GM21390 (cell line): ENCODE measurements at regions not wholly inside any gene's neighbourhood (a gene's known extent, or its start where the extent isn't known, plus 50 kb on each side); places are given as distances from the start of the nearest gene placed in this dataset.
"Not testable (repeated sequence)": the region's sequence is repeated elsewhere in the genome, so short reads cannot be mapped to it uniquely, and the experiment has no call there.

Experiments used
- ATAC-seq: cut with Tn5 transposase; IDR thresholded peaks from one replicate; pipeline ENCODE4 v1.9.1; 2021; ENCODE audit not compliant: unreplicated experiment

DNA sequence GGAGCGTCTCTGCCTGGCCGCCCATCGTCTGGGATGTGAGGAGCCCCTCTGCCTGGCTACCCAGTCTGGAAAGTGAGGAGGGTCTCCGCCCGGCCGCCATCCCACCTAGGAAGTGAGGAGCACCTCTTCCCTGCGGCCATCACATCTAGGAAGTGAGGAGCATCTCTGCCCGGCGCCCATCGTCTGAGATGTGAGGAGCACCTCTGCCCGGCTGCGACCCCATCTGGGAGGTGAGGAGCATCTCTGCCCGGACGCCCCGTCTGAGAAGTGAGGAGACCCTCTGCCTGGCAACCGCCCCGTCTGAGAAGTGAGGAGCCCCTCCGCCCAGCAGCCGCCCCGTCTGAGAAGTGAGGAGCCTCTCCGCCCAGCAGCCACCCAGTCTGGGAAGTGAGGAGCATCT lies 84.5 kb downstream of the IDS start:
- ATAC-seq = not testable (repeated sequence)

DNA sequence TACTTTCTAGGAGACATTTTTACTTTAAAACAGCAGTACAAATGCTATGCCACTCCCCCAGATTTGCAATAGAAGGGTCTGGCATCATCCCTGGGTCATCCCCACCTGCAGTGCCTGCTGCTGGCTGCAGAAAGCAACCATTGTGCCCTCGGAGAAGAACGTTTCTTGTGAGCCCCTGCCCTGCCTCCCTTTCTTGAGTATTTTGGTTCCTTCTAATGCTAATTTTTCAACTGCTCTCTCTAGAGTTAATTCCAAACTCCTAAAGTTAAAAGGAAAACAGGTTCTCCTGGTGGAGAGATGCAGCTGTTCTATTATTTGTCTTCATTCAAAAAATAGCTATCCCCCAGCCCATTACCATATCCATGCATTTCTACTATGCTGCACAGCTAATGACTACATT lies 107.1 kb downstream of the IDS start:
- no peak for ATAC-seq

DNA sequence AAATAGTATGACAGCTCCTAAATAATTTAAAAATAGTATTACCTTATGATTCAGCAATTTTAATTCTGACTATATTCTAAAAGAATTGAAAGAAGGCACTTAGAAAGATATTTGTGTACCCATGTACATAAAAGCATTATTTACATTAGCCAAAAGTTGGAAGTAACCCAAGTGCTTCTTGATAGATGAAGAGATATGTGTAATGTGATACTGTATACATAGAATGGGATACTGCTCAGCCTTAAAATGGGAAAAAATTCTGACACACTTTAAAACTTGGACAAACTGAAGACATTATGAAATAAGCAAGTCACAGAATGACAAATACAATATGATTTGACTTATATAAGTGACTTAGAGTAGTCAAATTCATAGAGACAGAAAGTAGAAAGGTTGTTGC lies 112.2 kb downstream of the IDS start:
- ATAC-seq = no peak

DNA sequence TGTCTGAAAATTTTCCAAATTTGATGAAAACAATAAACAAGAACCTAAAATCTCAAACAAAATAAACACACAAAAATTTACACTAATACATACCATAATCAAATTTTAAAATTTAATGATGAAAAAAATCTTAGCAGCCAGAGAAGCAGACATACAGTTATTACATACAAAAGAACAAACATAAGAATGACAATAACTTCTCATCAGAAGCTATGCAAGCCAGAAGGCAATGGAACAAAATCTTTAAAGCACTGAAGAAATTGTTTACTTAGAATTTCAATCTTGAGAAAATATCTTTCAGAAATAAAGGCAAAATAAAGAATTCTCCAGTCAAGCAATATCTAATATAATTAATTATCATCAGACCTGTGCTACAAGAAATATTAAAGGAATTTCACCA lies 121.3 kb downstream of the IDS start:
- ATAC-seq = no peak

- ATAC-seq = no peak
Observed at GRCh38 chrX:149374751-149375150, 130.4 kb downstream of the IDS start.

DNA sequence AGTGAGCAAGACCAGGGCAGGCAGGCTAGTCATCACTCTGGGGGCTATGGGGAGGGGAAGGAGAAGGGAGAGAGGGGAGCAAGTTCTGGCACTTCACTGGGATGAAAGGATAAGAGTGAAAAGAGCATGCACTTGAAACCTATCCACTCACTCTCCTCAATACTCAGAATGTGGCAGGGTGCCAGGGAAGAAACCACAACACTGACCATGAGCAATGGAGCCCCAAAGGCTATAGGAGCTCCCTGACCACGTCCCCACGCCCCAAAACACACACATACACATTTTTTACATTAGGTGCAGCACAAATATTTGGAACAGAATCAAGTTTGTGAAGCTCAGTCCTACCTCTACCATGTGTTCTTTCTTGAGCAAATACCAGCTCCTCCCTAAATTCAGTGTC lies 132.2 kb downstream of the IDS start:
- no peak for ATAC-seq

DNA sequence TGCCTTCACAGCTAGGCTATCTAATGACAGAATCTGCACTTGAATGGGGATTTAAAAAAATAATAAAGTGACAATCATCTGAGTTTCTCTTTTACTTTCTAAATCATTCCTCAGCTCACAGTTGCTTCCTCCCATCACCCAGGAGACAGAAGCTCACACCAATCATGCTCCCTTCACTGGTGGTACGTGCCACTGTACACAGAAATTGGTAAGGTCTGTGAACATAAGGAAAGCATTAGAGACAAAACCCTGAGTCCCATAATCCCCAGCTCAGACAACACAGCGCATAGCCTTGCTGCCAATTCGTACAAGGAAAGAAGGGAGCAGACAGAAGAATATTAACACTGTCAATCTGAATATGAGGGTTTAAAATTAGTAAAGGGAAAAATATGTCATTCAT lies 133.1 kb downstream of the IDS start:
- ATAC-seq = no peak

- ATAC-seq = no peak
Observed at GRCh38 chrX:149370097-149370496, 135.0 kb downstream of the IDS start.

- no peak for ATAC-seq
Observed at GRCh38 chrX:149365552-149365951, 139.6 kb downstream of the IDS start.

GRCh38 chrX:149365061-149365460 lies 140.0 kb downstream of the IDS start:
- ATAC-seq = no peak

DNA sequence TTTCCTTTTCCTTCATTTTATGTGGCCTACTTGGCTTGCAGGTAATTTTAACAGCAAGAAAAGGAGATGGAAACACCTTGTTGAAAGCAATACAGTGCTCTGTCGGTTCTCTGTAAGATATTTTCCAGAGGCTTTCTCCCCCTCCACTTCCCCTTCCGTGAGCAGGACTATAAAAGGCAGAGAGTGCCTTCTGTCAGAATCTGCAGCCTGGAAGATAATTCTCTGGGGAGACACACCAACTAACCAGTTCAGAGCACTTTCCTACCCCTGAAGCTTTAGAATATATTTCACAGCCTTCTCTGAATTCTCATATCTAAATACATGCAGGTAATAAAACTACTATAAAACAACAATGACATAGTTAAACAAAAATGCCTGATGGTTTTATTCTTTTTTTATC lies 141.1 kb downstream of the IDS start:
- no peak for ATAC-seq

- no peak for ATAC-seq
Observed at GRCh38 chrX:149346306-149346705, 158.8 kb downstream of the IDS start.

- ATAC-seq = no peak
Observed at GRCh38 chrX:149322316-149322715, 182.8 kb downstream of the IDS start.

- no peak for ATAC-seq
Observed at GRCh38 chrX:149313871-149314371, 191.2 kb downstream of the IDS start.

DNA sequence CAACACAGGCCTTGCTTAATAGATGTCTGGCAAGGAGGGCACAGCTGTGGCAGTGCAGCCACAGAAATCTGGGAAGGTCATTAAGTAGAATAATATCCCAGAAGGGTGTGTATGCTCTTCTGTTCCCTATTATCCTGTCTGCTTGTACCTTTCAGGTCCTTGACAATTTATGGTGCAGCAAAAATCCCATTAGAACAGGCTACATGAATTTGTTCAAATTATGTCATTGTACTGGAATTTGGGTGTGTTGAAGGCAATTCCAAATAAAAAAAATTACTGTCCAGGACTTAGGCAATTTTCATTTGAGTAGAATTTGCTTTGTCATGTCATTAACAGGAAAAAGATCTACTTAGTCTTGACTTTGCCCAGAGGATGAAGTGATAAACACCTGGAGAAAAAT lies 192.1 kb downstream of the IDS start:
- no peak for ATAC-seq

GRCh38 chrX:149312097-149312496 lies 193.0 kb downstream of the IDS start:
- no peak for ATAC-seq

- ATAC-seq = no peak
Observed at GRCh38 chrX:149302705-149303104, 202.4 kb downstream of the IDS start.

GRCh38 chrX:149298111-149298510 lies 207.0 kb downstream of the IDS start:
- no peak for ATAC-seq

GRCh38 chrX:149296092-149296491 lies 209.0 kb downstream of the IDS start:
- ATAC-seq = no peak

DNA sequence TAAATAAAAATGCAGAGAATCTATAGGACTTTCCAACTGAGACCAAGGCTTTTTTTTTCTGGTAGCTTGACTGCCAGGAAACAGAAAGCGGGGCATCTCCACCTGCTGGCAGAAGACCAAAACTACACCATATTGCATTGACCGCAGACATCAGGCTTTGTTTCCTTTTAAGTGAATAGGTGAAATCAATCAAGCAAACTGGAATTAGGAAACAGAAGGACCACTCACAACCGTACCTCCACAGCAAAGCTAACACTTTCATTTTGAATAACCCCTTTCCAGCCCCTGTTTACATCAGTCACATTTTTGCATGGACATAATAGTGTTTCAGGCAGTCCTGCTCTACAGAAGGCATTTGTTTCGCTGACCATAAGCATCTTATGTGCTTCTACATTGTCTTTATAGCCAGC lies 218.2 kb downstream of the IDS start:
- ATAC-seq = peak; percentile 71

DNA sequence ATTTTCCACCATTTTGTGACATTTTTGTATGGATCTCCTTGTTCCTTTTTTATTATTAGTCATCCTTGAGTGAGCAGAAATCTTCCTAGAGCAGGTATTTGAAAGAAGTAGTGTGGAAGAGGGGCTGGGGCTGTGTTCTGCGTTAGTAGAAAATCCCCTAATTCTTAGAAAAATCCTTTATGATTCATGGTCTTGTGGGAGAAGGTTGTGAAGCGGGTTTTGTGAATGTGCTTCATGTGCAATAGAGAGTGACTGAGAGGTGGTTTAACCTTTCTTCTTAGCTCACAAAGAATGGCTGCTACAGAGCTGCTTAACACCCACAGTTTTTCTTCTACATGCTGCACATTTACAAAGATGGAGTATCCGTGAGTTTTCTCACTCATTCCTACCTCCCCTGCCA lies 220.5 kb downstream of the IDS start:
- ATAC-seq = no peak

DNA sequence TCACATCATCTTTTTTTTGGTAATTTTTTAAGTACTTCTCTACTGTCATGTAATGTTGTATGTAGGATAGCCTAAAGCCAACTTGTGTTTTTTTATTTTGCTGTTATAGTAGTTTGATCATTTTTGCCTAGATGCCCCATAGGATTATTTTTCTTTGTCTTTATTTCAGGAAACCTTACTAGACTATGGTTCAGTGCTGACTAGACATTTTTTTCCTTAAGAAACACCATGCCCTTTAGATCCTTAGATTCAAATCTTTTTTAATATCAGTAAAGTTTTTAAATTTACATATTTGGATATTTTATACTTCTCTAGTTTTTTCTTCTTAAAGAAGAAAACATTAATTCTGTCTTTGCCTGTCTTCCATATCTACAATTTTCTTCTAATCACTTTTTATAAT lies 221.3 kb downstream of the IDS start:
- ATAC-seq = no peak

GRCh38 chrX:149282909-149283308 lies 222.2 kb downstream of the IDS start:
- no peak for ATAC-seq

GRCh38 chrX:149280011-149280410 lies 225.1 kb downstream of the IDS start:
- no peak for ATAC-seq
